MCF 10A (cell line): ENCODE measurements at regions not wholly inside any gene's neighbourhood (a gene's known extent, or its start where the extent isn't known, plus 50 kb on each side); places are given as distances from the start of the nearest gene placed in this dataset.

ENCODE experiments used
- BruUV-seq: library from RNA; stranded (reverse); fragments of 400-500 nt; replicated peaks from 2 replicates; lab custom pipeline; 2021; lab: Mats Ljungman, UMichigan
- CTCF ChIA-PET: fragments of 300-600 bp; sonication (Branson Sonifier 250); formaldehyde crosslinking; extraction: SDS; loops from one replicate; lab custom pipeline; 2021; ENCODE audit warnings: antibody characterized with exemption, inconsistent platforms; lab: Yijun Ruan, JAX
- POLR2A ChIA-PET: fragments of 300-600, 350-650 bp; sonication (Branson Sonifier 250); formaldehyde crosslinking; extraction: SDS; loops from one replicate; lab custom pipeline; 2020; ENCODE audit warnings: antibody characterized with exemption, inconsistent platforms; lab: Yijun Ruan, JAX
- DNase-seq: peaks from one replicate; pipeline ENCODE4 v3.0.0-alpha.2; 2018; ENCODE audit not compliant: unreplicated experiment
- H3K27ac Mint-ChIP-seq: one replicate; pipeline ENCODE4 v1.8.0; 2022; ENCODE audit warnings: mild to moderate bottlenecking, low read depth, mixed read lengths; ENCODE audit not compliant: unreplicated experiment
- H3K27me3 Mint-ChIP-seq: one replicate; pipeline ENCODE4 v1.8.0; 2022; ENCODE audit warnings: mixed read lengths; ENCODE audit not compliant: insufficient read depth, unreplicated experiment
- H3K36me3 Mint-ChIP-seq: one replicate; pipeline ENCODE4 v1.8.0; 2022; ENCODE audit warnings: mild to moderate bottlenecking, moderate library complexity, mixed read lengths; ENCODE audit not compliant: insufficient read depth, unreplicated experiment
- H3K4me1 Mint-ChIP-seq: one replicate; pipeline ENCODE4 v1.8.0; 2022; ENCODE audit warnings: mixed read lengths; ENCODE audit not compliant: insufficient read depth, unreplicated experiment
- H3K4me3 Mint-ChIP-seq: one replicate; pipeline ENCODE4 v1.8.0; 2022; ENCODE audit warnings: mild to moderate bottlenecking, moderate library complexity, mixed read lengths; ENCODE audit not compliant: unreplicated experiment
- H3K9me3 Mint-ChIP-seq: one replicate; pipeline ENCODE4 v1.8.0; 2022; ENCODE audit warnings: mixed read lengths; ENCODE audit not compliant: unreplicated experiment
- intact Hi-C: fragments of 100-400 bp; cut with micrococcal nuclease; formaldehyde crosslinking; loops from 2 replicates; pipeline ENCODE4 v1.14.1; 2022
- TF ChIP-seq, protein P1 (sequence below): fragments of 200-600 bp; IDR thresholded peaks from one replicate; pipeline ENCODE4 v1.8.0; 2022; ENCODE audit warnings: antibody characterized with exemption, mild to moderate bottlenecking; ENCODE audit not compliant: unreplicated experiment

DNA sequence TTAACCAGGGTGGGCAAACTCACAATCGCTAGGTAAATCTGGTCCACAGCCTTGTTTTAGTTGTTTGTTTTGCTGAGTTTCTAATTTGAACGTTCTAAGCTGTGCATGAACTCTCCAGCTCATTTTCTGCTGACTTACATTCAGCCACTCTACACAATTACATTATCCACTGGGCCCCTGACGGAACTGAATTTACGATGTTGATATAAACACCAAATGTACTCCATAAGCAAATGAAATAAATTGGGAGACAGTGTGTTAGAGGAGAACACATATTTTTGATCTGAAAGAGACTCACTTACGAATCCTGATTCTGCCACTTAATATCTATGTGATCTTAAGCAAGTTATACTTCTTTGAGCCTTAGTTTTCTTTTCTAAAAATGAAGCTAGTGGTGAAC is 393.4 kb downstream of the ZNF608 start:
- Mint-ChIP-seq H3K4me3 (no peak overlapping the region), H3K4me1 (no peaks in the 10 kb centered on the region), H3K9me3 (peaks cover 15% of the 10 kb centered on the region), H3K36me3 (no peaks in the 10 kb centered on the region), H3K27me3 (no peaks in the 10 kb centered on the region), H3K27ac (no peak overlapping the region)
- no TSS peak for BruUV-seq
- TF ChIP-seq, protein P1, sequence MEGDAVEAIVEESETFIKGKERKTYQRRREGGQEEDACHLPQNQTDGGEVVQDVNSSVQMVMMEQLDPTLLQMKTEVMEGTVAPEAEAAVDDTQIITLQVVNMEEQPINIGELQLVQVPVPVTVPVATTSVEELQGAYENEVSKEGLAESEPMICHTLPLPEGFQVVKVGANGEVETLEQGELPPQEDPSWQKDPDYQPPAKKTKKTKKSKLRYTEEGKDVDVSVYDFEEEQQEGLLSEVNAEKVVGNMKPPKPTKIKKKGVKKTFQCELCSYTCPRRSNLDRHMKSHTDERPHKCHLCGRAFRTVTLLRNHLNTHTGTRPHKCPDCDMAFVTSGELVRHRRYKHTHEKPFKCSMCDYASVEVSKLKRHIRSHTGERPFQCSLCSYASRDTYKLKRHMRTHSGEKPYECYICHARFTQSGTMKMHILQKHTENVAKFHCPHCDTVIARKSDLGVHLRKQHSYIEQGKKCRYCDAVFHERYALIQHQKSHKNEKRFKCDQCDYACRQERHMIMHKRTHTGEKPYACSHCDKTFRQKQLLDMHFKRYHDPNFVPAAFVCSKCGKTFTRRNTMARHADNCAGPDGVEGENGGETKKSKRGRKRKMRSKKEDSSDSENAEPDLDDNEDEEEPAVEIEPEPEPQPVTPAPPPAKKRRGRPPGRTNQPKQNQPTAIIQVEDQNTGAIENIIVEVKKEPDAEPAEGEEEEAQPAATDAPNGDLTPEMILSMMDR, result no peak
- DNase-seq, result no peak
- ChIA-PET CTCF (no interaction called here), POLR2A (interaction anchor here (0.9 to 1.4 kb wide), 2 partner anchors 12 to 15 kb away, joined by 3 to 5 read pairs; no protein-coding TSS in a partner anchor)
- intact Hi-C loops, result no loop called here

DNA sequence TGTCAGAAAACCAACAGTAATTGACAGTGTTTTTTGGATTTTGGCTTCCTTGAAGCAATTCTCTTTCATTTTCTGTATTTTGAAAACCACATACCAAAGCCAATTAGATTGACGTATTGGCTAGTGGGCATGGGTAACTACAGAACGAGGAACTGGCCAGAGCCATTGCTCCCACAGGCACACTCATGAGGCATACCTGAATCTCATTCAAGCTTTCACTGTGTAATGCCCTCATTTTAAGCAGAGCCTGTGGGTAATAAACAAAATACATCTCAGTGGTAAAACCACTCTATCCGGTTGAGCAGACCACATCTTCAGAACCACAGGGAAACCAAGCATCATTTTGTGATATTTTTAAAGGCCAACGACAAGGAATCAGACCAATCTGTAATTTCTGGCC is 394.1 kb downstream of the ZNF608 start:
- ChIA-PET POLR2A (interaction anchor here (1.4 kb wide), 1 partner anchor 14 kb away, joined by 3 read pairs; no protein-coding TSS in a partner anchor), CTCF (no interaction called here)
- H3K27me3 Mint-ChIP-seq, result no peaks in the 10 kb centered on the region
- H3K27ac Mint-ChIP-seq, result no peak overlapping the region
- peaks cover 10% of the 10 kb centered on the region for H3K9me3 Mint-ChIP-seq
- intact Hi-C loops, result no loop called here
- no peaks in the 10 kb centered on the region for H3K36me3 Mint-ChIP-seq
- BruUV-seq, result no TSS peak
- H3K4me1 Mint-ChIP-seq, result no peaks in the 10 kb centered on the region
- DNase-seq, result no peak
- TF ChIP-seq, protein P1, result no peak
- no peak overlapping the region for H3K4me3 Mint-ChIP-seq

DNA sequence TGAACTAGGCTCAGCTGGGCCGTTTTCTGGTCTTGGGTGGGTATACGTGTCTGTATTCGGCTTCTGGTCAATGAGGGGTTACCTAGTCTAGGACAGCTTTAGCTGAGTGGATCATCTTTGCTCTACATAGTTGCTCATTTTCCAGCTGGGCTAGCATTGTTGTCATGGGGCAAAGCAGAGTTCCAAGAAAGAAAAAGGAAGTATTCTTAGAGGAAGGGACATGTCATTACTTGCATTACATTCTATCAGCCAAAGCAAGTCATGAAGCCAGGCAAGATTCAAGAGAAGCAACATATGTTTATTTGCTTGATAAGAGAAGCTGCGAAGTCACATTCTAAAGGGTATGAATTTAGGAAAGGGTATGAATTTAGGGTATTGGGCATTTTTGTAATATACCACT is 396.5 kb downstream of the ZNF608 start:
- Mint-ChIP-seq H3K9me3 (no peaks in the 10 kb centered on the region), H3K36me3 (no peaks in the 10 kb centered on the region), H3K4me3 (no peak overlapping the region), H3K27me3 (no peaks in the 10 kb centered on the region), H3K27ac (no peak overlapping the region), H3K4me1 (no peaks in the 10 kb centered on the region)
- CTCF ChIA-PET, result no interaction called here
- intact Hi-C loops, result no loop called here
- no peak for DNase-seq
- POLR2A ChIA-PET, result interaction anchor here (0.5 to 1.1 kb wide), 3 partner anchors 12 to 453 kb away, joined by 3 to 6 read pairs (median 3); no protein-coding TSS in a partner anchor
- TF ChIP-seq, protein P1, result no peak
- no TSS peak for BruUV-seq

DNA sequence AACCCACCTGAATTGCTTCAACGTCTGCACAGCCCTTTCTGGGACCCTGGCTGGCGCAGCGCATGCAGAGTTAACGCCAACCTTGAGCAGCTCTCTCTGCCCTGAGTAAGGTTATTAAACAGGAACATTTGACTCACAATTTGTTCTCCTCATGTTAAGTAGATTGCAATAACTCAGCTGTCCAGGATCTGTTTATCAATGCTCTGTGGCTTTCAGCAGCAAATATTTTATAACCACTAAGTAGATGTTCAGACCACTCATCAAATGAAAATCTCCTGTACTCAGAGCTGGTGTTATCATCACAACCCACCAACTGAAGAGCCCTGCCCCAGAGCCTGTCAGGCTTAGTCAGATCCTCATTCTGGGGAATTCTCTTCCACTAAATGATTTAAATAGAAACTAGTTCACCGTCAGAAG is 403.0 kb downstream of the ZNF608 start:
- H3K4me3 Mint-ChIP-seq, result no peak overlapping the region
- ChIA-PET POLR2A (interaction anchor here (0.6 kb wide), 1 partner anchor 42 kb away, joined by 3 read pairs; no protein-coding TSS in a partner anchor), CTCF (no interaction called here)
- TF ChIP-seq, protein P1, result no peak
- no TSS peak for BruUV-seq
- intact Hi-C loops, result no loop called here
- no peak overlapping the region for H3K27ac Mint-ChIP-seq
- no peaks in the 10 kb centered on the region for H3K27me3 Mint-ChIP-seq
- H3K4me1 Mint-ChIP-seq, result no peaks in the 10 kb centered on the region
- no peaks in the 10 kb centered on the region for H3K9me3 Mint-ChIP-seq
- no peaks in the 10 kb centered on the region for H3K36me3 Mint-ChIP-seq
- DNase-seq, result peak; percentile 18
